Fibroblast of skin of left quadriceps (primary cell): ENCODE measurements at regions not wholly inside any gene's neighbourhood (a gene's known extent, or its start where the extent isn't known, plus 50 kb on each side); places are given as distances from the start of the nearest gene placed in this dataset.

Source experiments
- DNase-seq, 2 experiments: peaks; one replicate each; pipeline ENCODE4 v3.0.0-alpha.2; 2013; ENCODE audit warnings: low read depth in 2 of 2

GRCh38 chr12:27179400-27180214 is 64.5 kb upstream of the STK38L start:
- DNase-seq: peak; percentile 91 to 93

DNA sequence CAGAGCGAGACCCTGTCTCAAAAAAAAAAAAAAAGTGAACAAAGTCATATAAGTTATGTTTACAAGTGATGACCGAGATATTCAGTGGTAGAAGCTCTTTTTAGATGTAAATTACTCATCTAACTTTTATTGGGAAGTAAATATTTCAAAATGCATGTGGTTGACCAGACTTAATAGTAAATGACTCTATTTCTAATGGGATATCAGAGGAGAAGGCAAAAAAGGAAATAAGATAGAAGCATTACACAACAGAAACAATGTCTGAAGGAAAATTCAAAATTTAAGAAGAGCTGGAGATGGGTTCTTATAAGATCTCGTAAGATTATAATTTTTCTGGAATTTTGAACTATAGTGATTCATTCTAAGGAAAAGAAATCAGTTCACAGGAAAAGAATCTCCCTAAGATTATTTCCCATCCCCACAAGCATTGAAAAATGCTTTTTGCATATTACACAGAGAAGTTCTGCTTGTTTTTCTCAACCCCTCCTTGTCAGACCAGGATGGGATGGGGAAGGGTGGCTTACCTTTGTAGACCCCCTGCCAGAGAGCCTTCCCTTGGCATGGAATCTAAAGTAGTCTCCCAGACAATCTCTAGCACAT is 63.1 kb upstream of the STK38L start:
- DNase-seq: no peak

DNA sequence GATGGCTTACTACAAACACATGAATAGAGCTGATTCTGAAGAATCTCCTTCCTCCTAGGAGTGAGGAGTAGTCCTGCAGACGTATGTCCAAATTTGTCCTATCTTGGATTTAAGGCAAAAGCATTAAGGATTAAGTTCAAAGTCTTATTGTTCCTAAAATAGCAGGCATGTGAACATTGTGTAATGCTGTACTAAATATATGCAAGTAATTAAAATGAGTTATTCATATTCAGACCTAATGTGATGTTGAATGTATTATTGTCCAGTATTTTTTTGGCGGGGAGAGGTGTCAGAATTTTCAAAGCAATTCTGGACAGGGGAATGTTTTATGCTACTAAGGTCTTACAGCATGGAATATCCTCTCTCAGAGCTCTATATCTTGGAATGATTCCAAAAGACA is 60.7 kb upstream of the STK38L start:
- no peak for DNase-seq

DNA sequence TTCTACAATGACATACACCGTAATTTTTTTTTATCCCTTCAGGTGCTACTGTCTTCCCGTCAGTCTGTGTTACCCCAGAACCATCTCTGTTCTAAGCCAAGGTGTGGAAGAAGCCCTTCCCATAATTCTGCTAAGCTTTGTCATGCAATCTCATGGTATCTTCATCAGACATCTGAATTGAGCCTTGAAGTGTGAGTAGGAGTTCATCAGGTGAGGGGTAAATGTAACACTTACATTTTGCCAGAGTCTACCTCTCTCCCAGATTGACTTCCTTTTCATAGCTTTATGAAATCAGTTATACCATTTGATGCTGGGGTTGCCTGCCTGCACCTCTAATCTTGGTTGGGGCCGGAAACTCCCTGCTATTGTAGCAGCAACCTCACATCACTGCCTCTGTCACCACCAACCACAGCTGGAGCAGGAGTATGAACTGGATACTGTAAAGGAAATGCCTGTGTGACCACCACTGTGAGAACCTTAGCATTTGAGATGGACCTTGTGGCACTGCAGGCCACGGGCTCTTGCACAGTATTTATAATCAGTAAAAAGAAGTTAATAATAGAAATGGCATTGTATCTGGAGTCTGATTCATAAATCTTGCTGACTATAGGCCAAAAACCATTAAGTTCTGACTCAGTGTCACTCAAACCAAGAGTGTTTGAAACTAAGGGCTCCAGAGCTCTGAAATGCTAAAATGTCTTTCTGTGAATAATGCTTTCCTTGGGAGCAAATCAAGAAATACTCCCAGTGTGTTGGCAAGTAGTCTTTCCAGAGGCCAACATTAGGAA is 58.7 kb upstream of the STK38L start:
- no peak for DNase-seq

- DNase-seq: no peak
Measured at GRCh38 chr12:27186022-27186839, 57.9 kb upstream of the STK38L start.

GRCh38 chr12:27187697-27188096 is 56.4 kb upstream of the STK38L start:
- no peak for DNase-seq

DNA sequence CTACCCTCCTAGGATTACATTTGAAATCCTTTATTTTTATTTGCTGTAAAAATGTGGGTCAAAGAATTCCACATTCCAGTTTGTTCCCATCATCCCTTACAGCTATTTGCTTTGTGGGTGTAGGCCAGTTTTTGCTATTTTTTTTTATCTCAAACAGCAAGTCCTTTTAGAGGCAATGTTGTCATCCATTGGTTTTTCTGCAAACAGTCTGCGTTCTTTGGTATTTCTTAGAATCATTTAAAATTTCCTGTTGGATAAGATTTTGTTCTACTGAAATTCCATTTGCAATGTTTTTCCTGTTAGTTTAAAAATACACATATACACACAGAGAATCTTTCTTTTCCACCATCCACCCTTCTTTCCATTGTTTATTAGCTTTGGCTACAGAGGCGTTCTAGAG is 53.3 kb upstream of the STK38L start:
- no peak for DNase-seq

DNA sequence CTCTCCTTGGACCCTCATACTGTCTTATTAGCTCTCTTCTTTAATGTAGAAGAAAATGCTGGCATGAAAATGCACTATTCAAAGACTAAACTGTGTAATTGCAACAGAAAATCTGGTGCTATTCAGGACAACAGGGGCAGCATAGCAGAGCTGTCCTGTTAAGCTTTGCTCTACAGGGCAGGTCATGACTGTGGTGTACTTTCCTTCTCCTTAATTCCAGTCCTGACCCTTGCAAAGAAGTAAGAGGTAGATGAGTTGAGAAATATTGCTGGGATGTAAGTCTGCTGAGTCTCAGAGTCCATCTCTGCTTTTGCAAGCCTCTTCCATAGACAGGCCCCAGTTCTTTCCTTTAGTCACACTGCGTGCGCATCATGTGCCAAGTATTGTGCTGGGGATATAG is 52.6 kb upstream of the STK38L start:
- DNase-seq: no peak

- no peak for DNase-seq
Measured at GRCh38 chr12:27192118-27192802, 51.8 kb upstream of the STK38L start.

- DNase-seq: peak; percentile 62 to 65
Measured at GRCh38 chr12:27193106-27193505, 51.0 kb upstream of the STK38L start.

DNA sequence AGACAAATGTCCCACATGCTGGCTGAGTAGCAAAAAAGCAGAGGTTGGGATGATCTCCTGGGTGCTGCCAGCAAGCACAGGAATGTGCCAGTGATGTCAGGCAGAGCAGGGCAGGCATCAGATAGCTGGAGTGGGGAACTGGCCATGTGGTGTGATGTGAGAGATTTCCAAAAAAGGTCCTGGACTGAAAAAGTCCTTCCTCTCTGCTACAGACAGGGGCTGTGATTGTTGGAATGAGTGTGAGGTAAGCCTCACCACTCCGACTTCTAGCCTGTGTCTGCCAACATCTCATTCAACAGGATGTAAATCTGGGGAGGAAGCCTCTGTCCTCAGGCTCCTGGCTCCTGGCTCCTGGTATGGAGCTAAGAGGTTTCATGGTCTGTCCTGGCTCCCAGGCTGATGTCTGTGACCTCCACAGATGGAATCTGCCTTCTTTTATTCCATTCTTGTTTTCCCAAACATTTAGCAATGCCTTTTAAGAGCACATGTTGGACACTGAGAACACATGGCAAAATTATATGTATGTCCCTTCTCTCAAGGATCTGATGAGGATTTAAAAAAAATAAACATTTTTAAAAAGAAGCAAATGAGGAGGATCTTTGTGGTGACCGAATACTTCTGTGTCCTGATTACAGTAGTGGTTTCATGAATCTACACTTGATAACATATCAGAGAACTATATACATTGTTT is 50.1 kb upstream of the STK38L start:
- DNase-seq: peak; percentile 78 to 81
